ENCODE measurements at regions not wholly inside any gene's neighbourhood (a gene's known extent, or its start where the extent isn't known, plus 50 kb on each side); places are given as distances from the start of the nearest gene placed in this dataset.

GRCh38 chr14:58740379-58740935 lies 102.7 kb downstream of the DACT1 start:
- no peak for DNase-seq
- intact Hi-C loops (cut with DNase I; ENCODE audit: low total_unique reads) = no loop called here
- 70 to 88% (median 78%) methylated on average over 4 of the region's 4 CpGs for WGBS, 5 donors
- Histone ChIP-seq H3K27me3 (replicated peaks in 1 of 7) (no peaks in the 10 kb centered on the region), H3K36me3 (no peaks in the 10 kb centered on the region), H3K27ac (no peak overlapping the region), H3K9me3 (no peaks in the 10 kb centered on the region), H3K4me1 (no peaks in the 10 kb centered on the region), H3K4me3 (no peak overlapping the region)
- TF ChIP-seq POLR2A (IDR thresholded peaks at IDR 0.05) = no peak

DNA sequence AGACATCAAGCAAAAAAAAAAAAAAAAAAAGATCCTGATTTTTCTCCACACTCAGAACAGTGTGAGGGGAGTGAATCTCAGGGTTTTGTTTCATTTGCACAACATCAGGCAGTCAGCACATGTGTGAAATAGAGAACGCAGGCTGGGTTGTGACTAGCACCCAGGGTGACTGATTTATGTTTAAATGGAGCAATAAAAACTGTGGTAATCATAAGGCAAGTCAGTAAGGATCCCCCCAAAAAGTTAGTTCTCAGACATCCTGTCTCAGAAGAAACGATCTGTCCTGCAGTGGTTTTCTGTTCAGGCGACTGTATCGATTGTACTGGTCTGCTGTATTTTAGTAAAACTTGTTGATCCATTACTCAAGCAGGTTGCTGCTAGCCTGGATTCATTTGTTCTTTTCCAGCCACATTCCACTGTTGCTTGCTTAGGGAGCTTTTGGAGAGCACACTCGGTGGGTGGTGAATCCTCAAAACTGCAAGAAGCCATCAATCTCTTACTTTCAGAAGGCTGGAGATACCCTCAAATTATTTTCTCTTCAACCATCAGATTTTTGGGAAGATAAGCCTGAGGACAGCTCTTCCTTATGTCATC lies 107.1 kb downstream of the DACT1 start:
- Histone ChIP-seq H3K4me3 (no peak overlapping the region), H3K9me3 (no peaks in the 10 kb centered on the region), H3K36me3 (no peaks in the 10 kb centered on the region), H3K4me1 (peaks cover 0 to 32% (median 15%) of the 10 kb centered on the region in 6 donors), H3K27ac (no peak overlapping the region), H3K27me3 (replicated peaks in 1 of 7) (no peaks in the 10 kb centered on the region)
- 81 to 92% (median 88%) methylated on average over 5 of the region's 5 CpGs for WGBS, 5 donors
- intact Hi-C loops (cut with DNase I; ENCODE audit: low total_unique reads) = no loop called here
- no peak for DNase-seq
- TF ChIP-seq POLR2AphosphoS5 (IDR thresholded peaks at IDR 0.05) (no peak), POLR2A (IDR thresholded peaks at IDR 0.05) (no peak)
- TF ChIP-seq, protein P1, sequence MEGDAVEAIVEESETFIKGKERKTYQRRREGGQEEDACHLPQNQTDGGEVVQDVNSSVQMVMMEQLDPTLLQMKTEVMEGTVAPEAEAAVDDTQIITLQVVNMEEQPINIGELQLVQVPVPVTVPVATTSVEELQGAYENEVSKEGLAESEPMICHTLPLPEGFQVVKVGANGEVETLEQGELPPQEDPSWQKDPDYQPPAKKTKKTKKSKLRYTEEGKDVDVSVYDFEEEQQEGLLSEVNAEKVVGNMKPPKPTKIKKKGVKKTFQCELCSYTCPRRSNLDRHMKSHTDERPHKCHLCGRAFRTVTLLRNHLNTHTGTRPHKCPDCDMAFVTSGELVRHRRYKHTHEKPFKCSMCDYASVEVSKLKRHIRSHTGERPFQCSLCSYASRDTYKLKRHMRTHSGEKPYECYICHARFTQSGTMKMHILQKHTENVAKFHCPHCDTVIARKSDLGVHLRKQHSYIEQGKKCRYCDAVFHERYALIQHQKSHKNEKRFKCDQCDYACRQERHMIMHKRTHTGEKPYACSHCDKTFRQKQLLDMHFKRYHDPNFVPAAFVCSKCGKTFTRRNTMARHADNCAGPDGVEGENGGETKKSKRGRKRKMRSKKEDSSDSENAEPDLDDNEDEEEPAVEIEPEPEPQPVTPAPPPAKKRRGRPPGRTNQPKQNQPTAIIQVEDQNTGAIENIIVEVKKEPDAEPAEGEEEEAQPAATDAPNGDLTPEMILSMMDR (IDR thresholded peaks at IDR 0.05 in 8 of 11, conservative IDR thresholded peaks at IDR 0.05 in 3 of 11) = no peak

DNA sequence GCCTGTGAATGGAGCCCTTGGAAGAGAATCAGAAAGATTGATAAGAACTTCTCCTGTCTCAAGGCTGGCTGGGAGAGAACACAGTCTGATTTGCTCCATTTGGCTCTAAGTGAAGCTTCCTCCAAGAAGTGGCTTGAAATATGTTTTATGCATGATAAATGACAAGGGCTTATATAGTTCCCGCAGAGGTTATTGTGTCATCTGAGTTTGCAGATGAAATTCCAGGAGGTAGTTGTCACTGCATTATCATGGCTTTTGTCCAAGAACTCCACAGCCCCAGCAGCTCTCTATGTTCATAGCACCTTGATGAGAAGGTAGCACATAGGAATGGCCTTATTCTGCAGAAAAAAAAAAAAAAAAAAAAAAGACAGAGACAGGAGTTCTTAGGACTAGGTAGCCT lies 108.5 kb downstream of the DACT1 start:
- no peaks in the 10 kb centered on the region for H3K27me3 ChIP-seq (replicated peaks in 1 of 7)
- H3K4me3 ChIP-seq = no peak overlapping the region
- no peak for DNase-seq
- 26 to 67% (median 57%) methylated on average over 1 of the region's 1 CpG for WGBS, 5 donors
- peaks cover 0 to 35% (median 15%) of the 10 kb centered on the region in 6 donors for H3K4me1 ChIP-seq
- H3K27ac ChIP-seq = no peak overlapping the region
- H3K9me3 ChIP-seq = no peaks in the 10 kb centered on the region
- intact Hi-C loops (cut with DNase I; ENCODE audit: low total_unique reads) = no loop called here
- no peak for TF ChIP-seq POLR2AphosphoS5 (IDR thresholded peaks at IDR 0.05)
- TF ChIP-seq, protein P1 (IDR thresholded peaks at IDR 0.05 in 8 of 11, conservative IDR thresholded peaks at IDR 0.05 in 3 of 11) = no peak
- TF ChIP-seq POLR2A (IDR thresholded peaks at IDR 0.05) = no peak
- no peaks in the 10 kb centered on the region for H3K36me3 ChIP-seq

- intact Hi-C loops (cut with DNase I; ENCODE audit: low total_unique reads) = no loop called here
These were observed 108.9 kb downstream of the DACT1 start for GRCh38 chr14:58746701-58747100.

More at GRCh38 chr14:58746701-58747100, 108.9 kb downstream of the DACT1 start:
- Histone ChIP-seq H3K27me3 (replicated peaks in 1 of 7) (no peaks in the 10 kb centered on the region), H3K4me1 (peaks cover 0 to 35% (median 15%) of the 10 kb centered on the region in 6 donors), H3K9me3 (no peaks in the 10 kb centered on the region), H3K36me3 (no peaks in the 10 kb centered on the region), H3K4me3 (no peak overlapping the region), H3K27ac (peak overlapping the region in 5 of 8 donors; percentile 10 to 66 (median 40))
- DNase-seq = no peak
- WGBS, 5 donors = 74 to 91% (median 83%) methylated on average over 3 of the region's 3 CpGs
- TF ChIP-seq POLR2AphosphoS5 (IDR thresholded peaks at IDR 0.05) (no peak), POLR2A (IDR thresholded peaks at IDR 0.05) (no peak)
- TF ChIP-seq, protein P1 (IDR thresholded peaks at IDR 0.05 in 8 of 11, conservative IDR thresholded peaks at IDR 0.05 in 3 of 11) = no peak
